ENCODE measurements at regions not wholly inside any gene's neighbourhood (a gene's known extent, or its start where the extent isn't known, plus 50 kb on each side); places are given as distances from the start of the nearest gene placed in this dataset.

DNA sequence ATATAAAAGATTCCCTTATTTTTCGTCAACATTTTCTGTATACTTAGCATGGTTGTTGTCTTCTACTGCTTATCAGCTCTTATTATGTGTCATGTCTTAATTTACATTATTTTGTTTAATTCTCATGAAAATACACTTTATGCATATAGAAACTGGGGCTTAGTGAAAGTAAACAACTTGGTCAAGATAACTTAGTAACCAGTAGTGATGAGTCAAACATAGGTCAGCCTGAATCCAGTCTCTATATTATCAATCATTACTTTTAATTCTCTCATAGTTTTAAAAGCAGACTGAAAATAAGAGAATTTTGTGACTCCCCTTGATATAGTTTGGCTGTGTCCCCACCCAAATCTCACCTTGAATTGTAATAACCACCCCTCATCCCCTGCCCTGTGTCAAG, 119.6 kb upstream of the TPK1 start (continued):
- no peak for TF ChIP-seq TCF12 (IDR thresholded peaks at IDR 0.05; ENCODE audit: low read depth, low read length)
- TF ChIP-seq, protein P1, sequence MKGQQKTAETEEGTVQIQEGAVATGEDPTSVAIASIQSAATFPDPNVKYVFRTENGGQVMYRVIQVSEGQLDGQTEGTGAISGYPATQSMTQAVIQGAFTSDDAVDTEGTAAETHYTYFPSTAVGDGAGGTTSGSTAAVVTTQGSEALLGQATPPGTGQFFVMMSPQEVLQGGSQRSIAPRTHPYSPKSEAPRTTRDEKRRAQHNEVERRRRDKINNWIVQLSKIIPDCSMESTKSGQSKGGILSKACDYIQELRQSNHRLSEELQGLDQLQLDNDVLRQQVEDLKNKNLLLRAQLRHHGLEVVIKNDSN (IDR thresholded peaks at IDR 0.05; ENCODE audit: borderline replicate concordance, extremely low read length, insufficient read depth, low read depth, low read length): no peak

DNA sequence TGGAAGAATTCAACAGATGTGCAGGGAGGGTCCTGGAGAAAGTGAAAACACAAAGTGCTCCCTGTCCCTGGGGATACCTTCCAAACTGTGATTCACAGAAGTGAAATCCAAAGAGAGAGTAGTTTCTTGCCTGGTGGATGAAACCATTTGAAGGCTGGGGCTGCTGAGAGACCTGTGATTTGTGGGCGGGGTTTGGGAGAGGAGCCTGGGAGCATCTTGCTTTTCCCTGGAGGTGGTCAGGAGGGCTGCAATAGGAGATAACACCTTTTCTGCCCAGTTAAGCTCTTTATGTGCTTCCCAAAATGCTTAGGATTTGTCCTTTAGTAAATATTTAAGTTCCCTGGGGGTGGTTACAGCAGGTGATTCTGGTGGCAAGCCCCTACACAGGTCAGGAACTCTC, 105.3 kb upstream of the TPK1 start:
- H3K4me3 ChIP-seq: no peak overlapping the region
- WGBS (ENCODE audit: insufficient coverage, insufficient replicate concordance, low lambda C conversion rate, missing lambda C conversion rate): 0% methylated on average over 1 of the region's 1 CpG
- ATAC-seq (no peak), DNase-seq (ENCODE audit: low read depth, low spot score) (no peak), FAIRE-seq (no peak)
- intact Hi-C loops (cut with micrococcal nuclease; ENCODE audit: unreplicated experiment) (no loop called here), in situ Hi-C loops (cut with MboI) (no loop called here)
- no peaks in the 10 kb centered on the region for H4K20me1 ChIP-seq (ENCODE audit: control insufficient read depth, insufficient read depth)
- no peaks in the 10 kb centered on the region for H3K27me3 ChIP-seq (replicated peaks in 1 of 2; ENCODE audit: control insufficient read depth in 2 of 2, insufficient read depth in 2 of 2, low read length in 1 of 2)
- no peaks in the 10 kb centered on the region for H3K4me1 ChIP-seq (ENCODE audit: control insufficient read depth, insufficient read depth, low read length)
- H3K4me2 ChIP-seq (ENCODE audit: control insufficient read depth, insufficient read depth): no peak overlapping the region
- H2AFZ ChIP-seq (ENCODE audit: control insufficient read depth, low read depth, low read length): no peak overlapping the region
- no TSS peak for BruUV-seq (replicated peaks)
- ChIA-PET SMC1A (ENCODE audit: uncharacterized antibody, unreplicated experiment) (no interaction called here), CTCF (no interaction called here), POLR2A (no interaction called here), RAD21 (ENCODE audit: unreplicated experiment) (no interaction called here)
- H3K79me2 ChIP-seq (ENCODE audit: control insufficient read depth, insufficient read depth, low read length): no peaks in the 10 kb centered on the region
- H3K27ac ChIP-seq (ENCODE audit: control insufficient read depth, insufficient read depth): no peak overlapping the region
- no peaks in the 10 kb centered on the region for H3K9me3 ChIP-seq (replicated peaks; ENCODE audit: control insufficient read depth, insufficient read depth, low read length)
- H3K9ac ChIP-seq (ENCODE audit: control insufficient read depth, insufficient read depth, low read length): no peak overlapping the region
- H3K36me3 ChIP-seq (ENCODE audit: control insufficient read depth in 2 of 2, insufficient read depth in 2 of 2, low read length in 1 of 2): no peaks in the 10 kb centered on the region
- TF ChIP-seq EED (IDR thresholded peaks at IDR 0.05; ENCODE audit: low read depth) (no peak), CEBPB (IDR thresholded peaks at IDR 0.05; ENCODE audit: borderline replicate concordance in 1 of 2, low read depth in 2 of 2, low read length in 2 of 2) (no peak), SIN3A (IDR thresholded peaks at IDR 0.05; ENCODE audit: low read depth, low read length) (no peak), WRNIP1 (IDR thresholded peaks at IDR 0.05; ENCODE audit: borderline replicate concordance, low read depth, low read length) (no peak), MXI1 (IDR thresholded peaks at IDR 0.05; ENCODE audit: low read depth, low read length) (no peak), PAX8 (IDR thresholded peaks at IDR 0.05) (no peak), ZNF24 (IDR thresholded peaks at IDR 0.05) (no peak), RAD21 (IDR thresholded peaks at IDR 0.05; ENCODE audit: insufficient read depth, low read depth, low read length) (no peak), STAT1 (conservative IDR thresholded peaks at IDR 0.05) (no peak), SPI1 (IDR thresholded peaks at IDR 0.05; ENCODE audit: borderline replicate concordance, insufficient read depth, low read depth, low read length) (no peak), TAF1 (IDR thresholded peaks at IDR 0.05; ENCODE audit: borderline replicate concordance, low read depth, low read length) (no peak)
- TF ChIP-seq, protein P2, sequence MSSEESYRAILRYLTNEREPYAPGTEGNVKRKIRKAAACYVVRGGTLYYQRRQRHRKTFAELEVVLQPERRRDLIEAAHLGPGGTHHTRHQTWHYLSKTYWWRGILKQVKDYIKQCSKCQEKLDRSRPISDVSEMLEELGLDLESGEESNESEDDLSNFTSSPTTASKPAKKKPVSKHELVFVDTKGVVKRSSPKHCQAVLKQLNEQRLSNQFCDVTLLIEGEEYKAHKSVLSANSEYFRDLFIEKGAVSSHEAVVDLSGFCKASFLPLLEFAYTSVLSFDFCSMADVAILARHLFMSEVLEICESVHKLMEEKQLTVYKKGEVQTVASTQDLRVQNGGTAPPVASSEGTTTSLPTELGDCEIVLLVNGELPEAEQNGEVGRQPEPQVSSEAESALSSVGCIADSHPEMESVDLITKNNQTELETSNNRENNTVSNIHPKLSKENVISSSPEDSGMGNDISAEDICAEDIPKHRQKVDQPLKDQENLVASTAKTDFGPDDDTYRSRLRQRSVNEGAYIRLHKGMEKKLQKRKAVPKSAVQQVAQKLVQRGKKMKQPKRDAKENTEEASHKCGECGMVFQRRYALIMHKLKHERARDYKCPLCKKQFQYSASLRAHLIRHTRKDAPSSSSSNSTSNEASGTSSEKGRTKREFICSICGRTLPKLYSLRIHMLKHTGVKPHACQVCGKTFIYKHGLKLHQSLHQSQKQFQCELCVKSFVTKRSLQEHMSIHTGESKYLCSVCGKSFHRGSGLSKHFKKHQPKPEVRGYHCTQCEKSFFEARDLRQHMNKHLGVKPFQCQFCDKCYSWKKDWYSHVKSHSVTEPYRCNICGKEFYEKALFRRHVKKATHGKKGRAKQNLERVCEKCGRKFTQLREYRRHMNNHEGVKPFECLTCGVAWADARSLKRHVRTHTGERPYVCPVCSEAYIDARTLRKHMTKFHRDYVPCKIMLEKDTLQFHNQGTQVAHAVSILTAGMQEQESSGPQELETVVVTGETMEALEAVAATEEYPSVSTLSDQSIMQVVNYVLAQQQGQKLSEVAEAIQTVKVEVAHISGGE (CRISPR knock-in tag; IDR thresholded peaks at IDR 0.05): no peak
- TF ChIP-seq, protein P3, sequence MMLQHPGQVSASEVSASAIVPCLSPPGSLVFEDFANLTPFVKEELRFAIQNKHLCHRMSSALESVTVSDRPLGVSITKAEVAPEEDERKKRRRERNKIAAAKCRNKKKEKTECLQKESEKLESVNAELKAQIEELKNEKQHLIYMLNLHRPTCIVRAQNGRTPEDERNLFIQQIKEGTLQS (IDR thresholded peaks at IDR 0.05; ENCODE audit: borderline replicate concordance, extremely low read depth, low read depth, low read length): no peak
- TF ChIP-seq, protein P4, sequence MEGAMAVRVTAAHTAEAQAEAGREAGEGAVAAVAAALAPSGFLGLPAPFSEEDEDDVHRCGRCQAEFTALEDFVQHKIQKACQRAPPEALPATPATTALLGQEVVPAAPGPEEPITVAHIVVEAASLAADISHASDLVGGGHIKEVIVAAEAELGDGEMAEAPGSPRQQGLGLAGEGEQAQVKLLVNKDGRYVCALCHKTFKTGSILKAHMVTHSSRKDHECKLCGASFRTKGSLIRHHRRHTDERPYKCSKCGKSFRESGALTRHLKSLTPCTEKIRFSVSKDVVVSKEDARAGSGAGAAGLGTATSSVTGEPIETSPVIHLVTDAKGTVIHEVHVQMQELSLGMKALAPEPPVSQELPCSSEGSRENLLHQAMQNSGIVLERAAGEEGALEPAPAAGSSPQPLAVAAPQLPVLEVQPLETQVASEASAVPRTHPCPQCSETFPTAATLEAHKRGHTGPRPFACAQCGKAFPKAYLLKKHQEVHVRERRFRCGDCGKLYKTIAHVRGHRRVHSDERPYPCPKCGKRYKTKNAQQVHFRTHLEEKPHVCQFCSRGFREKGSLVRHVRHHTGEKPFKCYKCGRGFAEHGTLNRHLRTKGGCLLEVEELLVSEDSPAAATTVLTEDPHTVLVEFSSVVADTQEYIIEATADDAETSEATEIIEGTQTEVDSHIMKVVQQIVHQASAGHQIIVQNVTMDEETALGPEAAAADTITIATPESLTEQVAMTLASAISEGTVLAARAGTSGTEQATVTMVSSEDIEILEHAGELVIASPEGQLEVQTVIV (IDR thresholded peaks at IDR 0.05; ENCODE audit: borderline replicate concordance, partially characterized antibody): no peak
